ENCODE measurements at regions not wholly inside any gene's neighbourhood (a gene's known extent, or its start where the extent isn't known, plus 50 kb on each side); places are given as distances from the start of the nearest gene placed in this dataset.

DNA sequence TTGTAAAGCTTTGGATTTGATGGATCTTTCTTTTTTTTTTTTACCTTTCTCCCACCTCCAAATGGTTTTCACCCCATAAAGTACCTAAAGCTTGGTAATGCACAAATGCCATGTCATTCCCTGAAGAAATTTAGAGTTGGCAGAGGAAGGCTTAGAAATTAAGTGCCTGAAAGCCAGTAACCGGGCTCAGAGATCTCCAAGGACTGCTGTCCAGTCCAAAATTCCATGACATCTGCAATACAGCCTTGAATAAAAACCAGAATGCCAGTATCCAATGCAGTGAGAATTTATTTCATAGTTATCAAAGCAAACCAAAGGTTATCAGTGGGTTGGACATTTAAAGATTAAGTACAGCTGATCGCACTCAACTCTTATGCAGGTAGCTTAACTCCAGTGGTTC lies 209.9 kb upstream of the RBBP8 start:
- Histone ChIP-seq H3K9me3 (ENCODE audit: insufficient read depth, low read depth, low read length) (no peaks in the 10 kb centered on the region), H4K20me1 (ENCODE audit: insufficient read depth, low read length, poor library complexity, severe bottlenecking) (no peaks in the 10 kb centered on the region), H3K4me1 (ENCODE audit: insufficient read depth, low read length, poor library complexity, severe bottlenecking) (no peaks in the 10 kb centered on the region), H3F3A (ENCODE audit: low read depth) (no peaks in the 10 kb centered on the region), H3K27me3 (ENCODE audit: insufficient read depth, low read length, poor library complexity, severe bottlenecking) (no peaks in the 10 kb centered on the region), H3K4me2 (ENCODE audit: low read depth, low read length, poor library complexity, severe bottlenecking) (no peak overlapping the region), H3K9me2 (replicated peaks; ENCODE audit: low read depth, low read length) (no peaks in the 10 kb centered on the region), H3K9ac (ENCODE audit: low read depth, low read length, poor library complexity, severe bottlenecking) (no peak overlapping the region), H2AFZ (ENCODE audit: low read length) (no peak overlapping the region), H3K79me2 (ENCODE audit: insufficient read depth, low read length) (no peaks in the 10 kb centered on the region), H3K36me3 (ENCODE audit: insufficient read depth, low read length) (no peaks in the 10 kb centered on the region), H3K4me3 (ENCODE audit: low read length, poor library complexity, severe bottlenecking) (no peak overlapping the region)
- TF ChIP-seq CTCF (conservative IDR thresholded peaks at IDR 0.05; ENCODE audit: low read length) (no peak), EZH2phosphoT487 (IDR thresholded peaks at IDR 0.05; ENCODE audit: borderline replicate concordance) (no peak)

- no peaks in the 10 kb centered on the region for H3K27me3 ChIP-seq (ENCODE audit: insufficient read depth, low read length, poor library complexity, severe bottlenecking)
- no peaks in the 10 kb centered on the region for H3F3A ChIP-seq (ENCODE audit: low read depth)
- no peak overlapping the region for H3K4me2 ChIP-seq (ENCODE audit: low read depth, low read length, poor library complexity, severe bottlenecking)
- no peak overlapping the region for H2AFZ ChIP-seq (ENCODE audit: low read length)
- H3K9ac ChIP-seq (ENCODE audit: low read depth, low read length, poor library complexity, severe bottlenecking), result no peak overlapping the region
- no peaks in the 10 kb centered on the region for H3K79me2 ChIP-seq (ENCODE audit: insufficient read depth, low read length)
- H4K20me1 ChIP-seq (ENCODE audit: insufficient read depth, low read length, poor library complexity, severe bottlenecking), result no peaks in the 10 kb centered on the region
- no peaks in the 10 kb centered on the region for H3K4me1 ChIP-seq (ENCODE audit: insufficient read depth, low read length, poor library complexity, severe bottlenecking)
- no peaks in the 10 kb centered on the region for H3K9me3 ChIP-seq (ENCODE audit: insufficient read depth, low read depth, low read length)
- no peaks in the 10 kb centered on the region for H3K36me3 ChIP-seq (ENCODE audit: insufficient read depth, low read length)
- no peaks in the 10 kb centered on the region for H3K9me2 ChIP-seq (replicated peaks; ENCODE audit: low read depth, low read length)
- H3K4me3 ChIP-seq (ENCODE audit: low read length, poor library complexity, severe bottlenecking), result no peak overlapping the region
- TF ChIP-seq CTCF (conservative IDR thresholded peaks at IDR 0.05; ENCODE audit: low read length) (no peak), EZH2phosphoT487 (IDR thresholded peaks at IDR 0.05; ENCODE audit: borderline replicate concordance) (no peak)
Measured at GRCh38 chr18:22723773-22724172, 209.4 kb upstream of the RBBP8 start.

DNA sequence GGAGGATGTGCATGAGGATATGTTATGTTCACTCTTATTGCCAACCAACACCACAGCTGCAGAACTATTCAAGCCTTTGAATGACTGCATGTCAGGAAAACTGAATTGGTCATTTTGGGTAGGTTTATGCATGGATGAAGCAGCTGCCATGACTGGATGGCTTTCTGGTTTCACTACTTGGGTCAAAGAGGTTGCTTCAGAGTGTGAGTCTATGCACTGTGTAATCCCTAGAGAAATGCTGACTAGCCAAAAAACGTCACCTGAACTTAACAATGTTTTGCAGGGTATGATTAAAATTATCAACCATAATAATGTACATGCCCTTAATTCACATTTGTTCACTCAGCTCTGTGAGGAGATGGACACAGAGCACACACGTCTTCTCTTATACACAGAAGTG lies 206.7 kb upstream of the RBBP8 start:
- no peaks in the 10 kb centered on the region for H3K4me1 ChIP-seq (ENCODE audit: insufficient read depth, low read length, poor library complexity, severe bottlenecking)
- no peak overlapping the region for H2AFZ ChIP-seq (ENCODE audit: low read length)
- TF ChIP-seq CTCF (conservative IDR thresholded peaks at IDR 0.05; ENCODE audit: low read length) (no peak), EZH2phosphoT487 (IDR thresholded peaks at IDR 0.05; ENCODE audit: borderline replicate concordance) (no peak)
- H4K20me1 ChIP-seq (ENCODE audit: insufficient read depth, low read length, poor library complexity, severe bottlenecking), result no peaks in the 10 kb centered on the region
- no peak overlapping the region for H3K4me3 ChIP-seq (ENCODE audit: low read length, poor library complexity, severe bottlenecking)
- H3F3A ChIP-seq (ENCODE audit: low read depth), result no peaks in the 10 kb centered on the region
- no peaks in the 10 kb centered on the region for H3K27me3 ChIP-seq (ENCODE audit: insufficient read depth, low read length, poor library complexity, severe bottlenecking)
- H3K4me2 ChIP-seq (ENCODE audit: low read depth, low read length, poor library complexity, severe bottlenecking), result no peak overlapping the region
- no peaks in the 10 kb centered on the region for H3K9me2 ChIP-seq (replicated peaks; ENCODE audit: low read depth, low read length)
- H3K36me3 ChIP-seq (ENCODE audit: insufficient read depth, low read length), result no peaks in the 10 kb centered on the region
- H3K9ac ChIP-seq (ENCODE audit: low read depth, low read length, poor library complexity, severe bottlenecking), result no peak overlapping the region
- H3K79me2 ChIP-seq (ENCODE audit: insufficient read depth, low read length), result no peaks in the 10 kb centered on the region
- H3K9me3 ChIP-seq (ENCODE audit: insufficient read depth, low read depth, low read length), result no peaks in the 10 kb centered on the region
